ENCODE measurements at regions not wholly inside any gene's neighbourhood (a gene's known extent, or its start where the extent isn't known, plus 50 kb on each side); places are given as distances from the start of the nearest gene placed in this dataset.

GRCh38 chr9:23551929-23552707, 273.9 kb downstream of the ELAVL2 start:
- no peak for DNase-seq

DNA sequence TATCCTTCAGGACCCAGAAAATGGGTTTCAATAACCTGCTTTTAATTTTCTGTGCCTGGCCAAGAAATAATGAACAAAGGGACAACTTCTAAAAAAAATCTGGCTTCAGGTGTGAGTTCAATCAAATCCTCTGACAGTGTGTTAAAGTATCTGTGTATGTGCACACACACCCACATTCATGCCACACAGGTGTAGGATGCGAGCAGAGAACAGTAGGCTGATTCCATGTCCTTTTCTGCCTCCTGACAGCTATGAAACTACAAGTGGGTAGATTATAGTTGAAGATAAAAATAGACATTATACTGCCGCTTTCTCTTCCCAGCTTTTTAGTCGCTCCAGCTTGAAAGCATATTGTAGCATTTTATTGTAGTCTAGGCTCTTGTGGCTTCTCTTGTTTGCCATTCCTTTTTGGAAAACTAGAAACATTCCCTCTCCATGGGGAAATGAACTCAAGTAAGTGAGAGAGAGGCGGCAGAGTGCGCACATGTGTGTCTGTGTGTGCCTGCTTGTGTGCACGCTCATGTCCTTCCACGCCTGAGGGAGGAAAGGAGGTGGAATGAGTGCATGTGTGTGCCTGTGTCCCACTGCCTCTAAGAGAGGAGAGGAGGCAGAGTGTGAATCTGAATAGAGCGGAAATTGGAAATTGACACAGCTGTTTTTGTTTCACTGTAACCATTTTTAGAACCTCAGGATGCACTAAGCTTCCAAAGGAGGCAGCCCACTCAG, 273.0 kb downstream of the ELAVL2 start:
- DNase-seq, result no peak

DNA sequence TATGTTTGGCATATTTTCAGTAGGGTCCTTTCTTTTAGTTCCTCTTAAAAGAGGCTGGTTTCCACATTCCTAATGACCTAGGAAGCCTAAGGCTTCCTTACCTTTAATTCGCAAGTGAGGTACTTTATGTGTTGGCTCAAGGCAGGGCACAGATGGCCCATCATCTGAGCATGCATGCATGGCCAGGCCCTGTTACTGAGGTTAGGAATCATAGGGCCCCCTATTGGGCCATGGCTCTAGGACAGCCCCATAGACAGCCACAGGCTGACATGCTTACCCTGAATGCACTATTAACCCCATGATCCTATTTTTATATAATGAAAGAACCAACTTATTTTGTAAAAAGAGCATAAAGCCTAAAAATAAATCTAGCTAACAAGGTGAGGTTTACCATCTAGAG, 271.4 kb downstream of the ELAVL2 start:
- DNase-seq, result peak; percentile 7

DNA sequence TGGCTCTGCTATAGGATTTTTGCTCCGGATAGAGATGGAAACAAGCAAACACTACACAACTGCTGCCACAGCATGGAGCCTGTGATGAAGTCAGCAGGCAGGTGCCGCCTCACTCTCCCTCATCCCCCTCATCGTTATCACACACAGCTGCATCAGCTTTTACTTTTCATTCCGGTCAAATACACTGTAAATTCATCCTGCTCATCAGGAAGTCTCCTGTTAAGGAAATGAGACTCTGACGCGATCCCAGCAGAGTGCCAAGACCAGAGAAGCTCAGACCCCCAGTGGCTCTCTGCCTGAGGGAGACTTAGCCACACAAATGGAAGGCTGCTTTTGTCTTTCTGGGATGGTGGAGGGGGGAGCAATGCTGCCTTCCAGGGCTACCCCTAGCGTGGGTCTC, 270.2 kb downstream of the ELAVL2 start:
- DNase-seq, result no peak

GRCh38 chr9:23556459-23556858, 269.6 kb downstream of the ELAVL2 start:
- DNase-seq, result no peak

DNA sequence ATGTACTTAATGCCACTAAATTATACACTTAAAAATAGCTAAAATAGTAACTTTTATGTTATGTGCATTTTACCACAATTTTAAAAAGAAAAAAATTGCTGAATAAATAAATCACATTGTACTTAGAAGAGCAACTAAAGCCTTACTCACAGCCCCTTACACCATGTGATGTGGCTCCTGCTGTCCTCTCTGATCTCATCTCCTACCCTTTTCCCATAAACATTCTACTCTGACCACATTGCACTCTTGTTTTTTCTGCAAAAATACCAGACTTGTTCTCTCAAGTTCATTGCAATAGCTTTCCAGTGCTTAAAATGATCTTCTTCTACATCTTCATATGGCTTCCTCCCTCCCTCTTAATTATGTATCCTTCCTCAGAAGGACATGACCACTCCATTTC, 268.4 kb downstream of the ELAVL2 start:
- DNase-seq, result no peak

DNA sequence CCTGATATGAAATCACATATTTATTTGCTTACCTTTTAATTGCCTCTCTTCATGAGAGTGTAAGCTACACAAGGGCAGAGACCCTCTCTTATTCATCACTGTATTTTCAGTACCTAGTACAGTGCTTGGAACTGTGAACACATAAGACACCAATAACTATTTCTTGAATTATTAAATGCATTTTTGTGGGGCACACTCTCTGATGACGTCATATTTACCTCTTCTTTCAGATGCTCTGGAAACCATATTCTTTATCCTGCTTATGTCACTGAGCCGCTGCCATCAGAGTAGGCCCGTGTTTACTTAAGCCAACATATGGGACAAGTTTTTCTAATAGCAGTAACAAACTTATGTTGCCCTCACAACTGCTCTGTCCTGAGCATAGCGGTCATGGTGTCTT, 266.5 kb downstream of the ELAVL2 start:
- DNase-seq, result no peak

- no peak for DNase-seq
These were observed 262.5 kb downstream of the ELAVL2 start for GRCh38 chr9:23563517-23563916.

DNA sequence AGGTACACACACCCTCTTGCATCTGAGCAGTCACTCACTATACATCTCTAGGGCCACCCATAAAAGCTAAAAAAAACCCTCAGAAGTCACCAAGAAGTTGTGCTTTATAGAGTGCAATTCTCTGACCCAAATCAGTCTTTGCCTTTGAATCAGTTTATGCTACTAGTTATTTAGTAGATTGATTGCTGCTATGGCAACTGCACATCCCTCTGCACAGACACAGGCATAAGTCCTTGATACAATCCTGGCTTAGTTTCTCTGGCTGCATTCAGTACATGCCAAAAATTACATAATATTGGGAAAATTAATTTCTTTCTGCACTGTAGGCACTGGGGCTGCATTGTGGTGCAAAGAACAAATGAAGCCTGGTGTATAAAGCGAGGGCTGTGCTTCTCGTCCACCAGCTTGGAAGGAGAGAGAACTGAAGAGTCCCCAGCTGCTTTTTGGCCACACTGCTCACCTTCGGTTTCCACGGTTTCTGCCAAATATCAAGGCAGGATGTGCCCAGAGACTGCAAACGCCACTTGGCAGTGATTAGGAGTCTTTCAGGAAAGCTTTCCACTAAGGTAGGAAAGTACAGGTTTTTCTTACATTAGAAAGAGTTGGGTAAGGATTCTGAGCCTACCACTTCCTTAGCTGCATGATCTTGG, 258.4 kb downstream of the ELAVL2 start:
- DNase-seq, result no peak

DNA sequence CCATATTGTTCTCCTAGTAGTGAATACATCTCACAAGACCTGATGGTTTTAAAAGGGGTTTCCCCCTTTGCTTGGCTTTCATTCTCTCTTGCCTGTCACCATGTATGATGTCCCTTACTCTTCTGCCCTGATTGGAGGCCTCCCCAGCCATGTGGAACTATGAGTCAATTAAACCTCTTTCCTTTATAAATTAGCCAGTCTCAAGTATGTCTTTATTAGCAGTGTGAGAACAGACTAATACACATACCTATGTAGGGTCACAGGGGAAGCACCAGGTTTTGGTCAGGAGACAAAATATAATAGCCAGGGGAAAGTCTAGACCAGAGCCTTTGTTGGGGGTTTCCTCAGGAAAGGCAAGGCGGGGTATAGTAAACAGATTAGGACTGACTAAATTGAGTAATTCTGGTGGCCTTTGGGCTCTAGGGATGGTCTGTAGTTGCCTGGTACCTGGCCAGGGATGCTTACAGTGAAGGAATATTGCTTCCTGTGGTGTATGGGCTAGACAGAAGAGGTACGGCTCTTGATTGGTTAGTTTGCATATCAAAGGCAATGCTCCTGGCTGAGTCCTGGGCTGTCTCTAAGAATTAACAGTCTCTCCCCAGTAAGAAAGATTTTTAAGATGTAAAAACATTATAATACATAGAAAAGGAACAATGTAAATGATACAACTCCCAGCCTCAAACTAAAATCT, 254.5 kb downstream of the ELAVL2 start:
- DNase-seq, result no peak

GRCh38 chr9:23573800-23574199, 252.2 kb downstream of the ELAVL2 start:
- no peak for DNase-seq

DNA sequence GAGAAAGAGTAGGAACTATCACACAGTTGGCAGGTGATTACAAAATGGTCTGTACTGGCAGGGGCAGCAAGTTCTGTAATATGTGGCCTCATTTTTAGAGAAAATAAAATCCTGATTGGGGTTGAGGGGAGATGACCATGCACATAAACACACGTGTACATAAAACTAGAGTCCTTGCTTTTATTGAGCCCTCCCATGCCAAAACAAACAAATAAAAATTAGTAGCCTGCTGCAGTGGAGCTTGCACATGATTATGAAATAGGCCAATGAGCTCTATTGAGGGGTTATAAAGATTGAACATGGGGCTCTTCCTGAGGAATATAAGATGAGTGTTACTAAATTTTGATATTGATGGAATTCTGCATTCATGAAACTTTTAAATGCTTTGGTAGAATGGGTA, 248.4 kb downstream of the ELAVL2 start:
- DNase-seq, result no peak

DNA sequence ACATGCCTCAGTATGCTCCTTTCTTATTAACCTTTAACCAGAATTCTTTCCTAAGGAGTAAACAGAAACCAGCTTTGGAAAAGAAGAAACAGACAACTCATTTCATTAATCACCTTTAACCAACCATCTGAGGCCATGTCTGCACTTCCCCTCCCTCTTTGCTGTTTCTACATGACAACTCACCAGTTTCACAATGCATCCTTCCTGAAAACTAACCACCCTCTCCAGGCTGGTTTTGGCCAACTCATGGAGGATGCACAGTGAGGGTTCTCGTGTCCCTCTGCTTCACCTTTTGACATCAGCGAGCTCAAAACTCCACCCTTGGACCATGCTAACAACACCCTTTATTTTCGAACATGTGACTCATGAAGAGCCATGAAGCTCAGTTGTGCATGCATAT, 244.1 kb downstream of the ELAVL2 start:
- DNase-seq, result no peak

- DNase-seq, result no peak
These were observed 243.2 kb downstream of the ELAVL2 start for GRCh38 chr9:23582836-23583235.

- no peak for DNase-seq
These were observed 239.1 kb downstream of the ELAVL2 start for GRCh38 chr9:23586906-23587305.

GRCh38 chr9:23587433-23587832, 238.6 kb downstream of the ELAVL2 start:
- DNase-seq, result no peak

GRCh38 chr9:23587903-23588302, 238.1 kb downstream of the ELAVL2 start:
- no peak for DNase-seq

- no peak for DNase-seq
These were observed 235.6 kb downstream of the ELAVL2 start for GRCh38 chr9:23590276-23591000.

- no peak for DNase-seq
These were observed 231.6 kb downstream of the ELAVL2 start for GRCh38 chr9:23594421-23594820.

- no peak for DNase-seq
These were observed 229.0 kb downstream of the ELAVL2 start for GRCh38 chr9:23596913-23597634.

GRCh38 chr9:23598994-23599393, 227.0 kb downstream of the ELAVL2 start:
- no peak for DNase-seq

DNA sequence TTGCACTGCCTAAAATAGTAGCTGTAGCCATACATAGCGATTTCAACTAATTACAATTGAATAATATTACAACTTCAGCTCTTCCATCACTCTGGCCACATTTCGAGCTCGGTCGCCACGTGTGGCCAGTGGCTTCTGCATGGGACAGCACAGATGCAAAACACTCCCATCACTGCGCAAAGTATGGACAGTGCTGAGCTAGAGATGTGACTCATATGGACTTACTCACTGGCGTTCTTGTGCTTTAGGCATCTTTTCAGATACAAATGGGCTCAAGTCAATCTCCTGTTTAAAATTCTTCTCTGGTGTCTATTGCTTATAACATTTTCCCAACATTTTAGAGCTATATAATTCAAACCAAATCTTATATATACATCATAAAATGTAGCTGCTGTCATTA, 222.7 kb downstream of the ELAVL2 start:
- DNase-seq, result no peak
